GM21529 (cell line): ENCODE measurements at regions not wholly inside any gene's neighbourhood (a gene's known extent, or its start where the extent isn't known, plus 50 kb on each side); places are given as distances from the start of the nearest gene placed in this dataset.

ENCODE experiments used
- ATAC-seq: cut with Tn5 transposase; IDR thresholded peaks from one replicate; pipeline ENCODE4 v1.9.1; 2021; ENCODE audit not compliant: unreplicated experiment

DNA sequence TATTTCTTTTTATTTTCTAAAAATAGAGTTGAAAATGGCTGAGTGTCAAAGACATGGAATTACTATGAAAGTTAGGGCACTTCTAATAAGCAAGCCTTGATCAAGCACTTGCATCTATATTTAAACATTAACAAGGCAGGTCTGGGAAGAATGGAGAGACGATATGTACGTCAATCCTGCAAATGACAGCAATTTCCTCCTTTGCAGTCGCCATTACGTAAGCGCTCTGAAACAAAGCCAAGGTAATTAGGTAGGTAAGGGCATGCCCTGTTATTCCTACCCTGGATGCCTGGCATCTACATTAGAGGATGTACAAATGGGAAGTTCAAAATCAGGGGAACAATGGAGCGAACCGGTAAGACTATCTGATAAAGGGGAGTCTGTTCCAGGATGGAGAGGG lies 664.0 kb upstream of the ARGLU1 start:
- ATAC-seq: no peak

GRCh38 chr13:107223867-107224266 lies 655.9 kb upstream of the ARGLU1 start:
- ATAC-seq: no peak

- ATAC-seq: no peak
Observed at GRCh38 chr13:107222597-107222996, 654.7 kb upstream of the ARGLU1 start.

DNA sequence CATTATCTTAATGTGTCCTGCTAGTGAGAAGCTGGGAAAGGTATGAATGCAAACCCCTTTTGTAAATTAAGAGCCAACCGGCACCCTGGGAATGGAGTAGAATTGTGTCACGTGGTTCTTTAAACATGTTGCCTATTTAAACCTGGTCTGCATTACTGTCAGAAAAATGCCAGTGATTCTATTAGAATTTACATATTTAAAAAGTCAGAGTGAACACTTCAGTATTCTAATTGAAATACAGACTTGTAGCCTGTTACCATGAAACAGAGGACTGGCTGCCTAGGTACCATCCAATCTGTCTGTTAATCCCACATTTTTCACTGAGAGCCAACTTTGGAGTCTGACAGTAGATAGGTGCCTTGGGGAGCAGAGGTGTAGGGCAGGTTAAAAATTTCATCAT lies 652.3 kb upstream of the ARGLU1 start:
- ATAC-seq: no peak

GRCh38 chr13:107217251-107217650 lies 649.3 kb upstream of the ARGLU1 start:
- no peak for ATAC-seq

DNA sequence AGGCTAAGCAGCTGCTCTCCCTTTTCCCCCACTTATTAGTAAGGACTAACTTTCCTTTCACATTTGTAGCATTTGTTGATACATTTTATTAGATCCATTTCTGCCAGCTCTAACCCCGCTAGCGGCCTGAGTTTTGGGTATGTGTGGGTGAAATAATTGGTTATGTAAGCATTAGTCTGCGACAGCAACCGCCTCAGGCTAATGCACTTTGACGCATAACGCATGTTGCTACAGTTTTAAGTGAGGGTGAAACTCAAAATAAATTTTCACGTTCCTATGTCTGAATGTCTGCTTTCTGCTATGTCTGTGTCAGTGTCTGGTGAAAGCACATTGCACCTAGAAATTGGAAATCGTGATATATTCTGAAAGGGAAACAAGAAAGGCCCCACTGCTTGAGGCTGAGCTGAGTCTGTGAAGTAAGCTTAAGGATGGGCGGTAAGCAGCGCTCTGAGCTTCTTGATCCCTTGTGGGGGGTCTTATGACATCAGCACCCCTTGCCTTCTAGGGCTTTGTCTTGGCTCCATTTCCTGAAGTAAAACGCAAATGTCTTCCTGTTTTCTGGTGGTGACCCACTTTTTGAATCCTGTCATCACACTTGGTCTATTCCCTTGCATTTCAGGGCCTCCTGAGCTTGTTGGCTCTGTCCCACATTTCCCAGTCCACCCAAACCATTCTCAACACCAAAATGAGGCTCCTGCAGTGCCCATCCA lies 648.3 kb upstream of the ARGLU1 start:
- ATAC-seq: no peak

DNA sequence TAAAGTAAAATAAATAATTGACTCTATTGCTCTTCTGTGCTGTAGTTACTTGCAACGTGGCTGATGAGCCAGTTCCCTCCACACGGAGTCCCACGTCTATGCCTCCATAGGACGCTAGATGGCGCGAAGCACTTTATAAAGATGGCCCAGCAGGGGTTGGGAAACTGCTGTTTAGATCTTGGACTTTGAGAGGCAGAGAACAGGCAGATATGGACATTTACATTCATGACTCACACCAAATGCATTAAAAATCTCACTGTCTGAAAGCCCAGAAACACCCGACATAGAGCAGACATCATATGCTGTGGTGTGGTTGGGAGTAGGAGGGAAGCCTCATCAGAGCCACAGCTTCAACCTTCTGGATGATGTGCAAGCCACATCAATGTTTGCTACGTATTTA lies 643.1 kb upstream of the ARGLU1 start:
- peak; percentile 99 for ATAC-seq

GRCh38 chr13:107210723-107211030 lies 642.7 kb upstream of the ARGLU1 start:
- ATAC-seq: no peak

DNA sequence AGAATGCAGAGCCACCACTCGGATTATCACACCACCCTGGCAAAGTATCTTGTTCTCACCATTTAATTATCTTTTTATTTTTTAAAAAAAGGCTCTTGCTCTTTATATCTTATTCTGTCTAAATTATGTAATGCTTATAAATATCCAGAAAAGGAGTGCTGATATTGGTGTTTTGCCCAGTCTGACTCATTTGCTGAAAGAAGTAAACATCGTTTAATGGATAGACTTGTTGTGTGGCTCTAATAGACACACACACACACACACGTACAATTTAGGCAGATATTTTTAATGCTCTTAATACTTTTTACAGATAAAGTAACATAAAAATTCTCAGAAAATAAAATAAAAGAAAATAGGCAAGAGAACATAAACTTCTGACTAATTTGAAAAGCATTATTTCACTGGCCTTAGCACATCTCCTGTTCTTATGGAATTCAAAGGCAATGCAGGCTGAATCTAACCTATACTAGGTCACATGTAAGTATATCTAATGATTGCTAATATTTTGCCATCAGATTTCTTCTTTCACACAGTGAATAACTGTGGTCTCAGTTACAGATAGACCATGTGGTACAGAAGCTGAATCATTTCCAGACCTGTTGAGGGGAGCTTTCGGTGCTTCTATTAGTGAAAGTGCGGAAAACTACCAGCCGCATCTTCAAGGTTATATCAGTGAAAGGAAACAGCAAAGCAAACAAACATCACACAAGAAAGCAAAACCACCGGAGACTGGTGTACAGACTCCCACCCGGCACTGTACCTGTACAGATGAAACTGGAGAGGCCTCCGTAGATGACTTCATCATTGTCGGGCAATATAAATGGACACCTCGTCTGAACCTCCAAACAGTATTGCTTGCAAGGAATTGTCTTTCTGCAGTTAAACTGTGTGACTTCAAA lies 642.1 kb upstream of the ARGLU1 start:
- ATAC-seq: no peak

- ATAC-seq: no peak
Observed at GRCh38 chr13:107208889-107209288, 641.0 kb upstream of the ARGLU1 start.

DNA sequence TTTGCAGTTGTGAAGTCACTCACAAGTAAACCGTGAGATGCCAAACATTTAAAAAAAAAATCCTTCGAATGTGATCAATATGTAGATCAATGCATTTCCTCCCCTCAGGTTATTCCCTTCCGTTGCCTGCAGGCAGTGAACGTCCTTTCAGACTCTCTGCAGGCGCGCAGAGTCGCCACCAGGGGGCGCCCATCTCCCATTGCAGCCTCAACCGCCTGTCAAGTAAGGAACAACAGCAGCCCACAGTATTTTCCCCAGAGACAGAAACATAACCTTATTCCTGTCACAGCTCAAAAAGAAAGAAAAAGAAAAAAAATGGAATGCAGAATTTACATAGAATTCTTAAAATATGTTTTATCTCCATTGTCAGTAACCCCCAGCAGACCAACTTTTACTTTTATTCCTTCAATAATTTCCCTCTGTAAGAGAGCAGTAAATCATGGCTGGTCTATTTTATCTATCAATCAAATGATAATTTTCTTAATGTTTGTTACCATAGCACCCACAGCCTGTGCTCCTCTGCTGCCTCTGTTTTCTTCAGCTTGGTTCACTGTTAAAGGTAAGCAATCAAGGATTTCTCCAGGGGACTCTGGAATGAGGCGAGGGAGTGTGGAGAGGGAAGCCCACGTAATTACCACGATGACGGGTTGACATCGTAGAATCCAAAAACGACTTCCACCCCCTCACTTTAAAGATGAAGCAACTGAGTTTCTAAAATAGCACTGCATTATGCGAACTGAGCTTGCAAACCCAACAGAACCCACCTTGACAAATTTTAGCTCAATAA lies 637.6 kb upstream of the ARGLU1 start:
- peak; percentile 97 for ATAC-seq

DNA sequence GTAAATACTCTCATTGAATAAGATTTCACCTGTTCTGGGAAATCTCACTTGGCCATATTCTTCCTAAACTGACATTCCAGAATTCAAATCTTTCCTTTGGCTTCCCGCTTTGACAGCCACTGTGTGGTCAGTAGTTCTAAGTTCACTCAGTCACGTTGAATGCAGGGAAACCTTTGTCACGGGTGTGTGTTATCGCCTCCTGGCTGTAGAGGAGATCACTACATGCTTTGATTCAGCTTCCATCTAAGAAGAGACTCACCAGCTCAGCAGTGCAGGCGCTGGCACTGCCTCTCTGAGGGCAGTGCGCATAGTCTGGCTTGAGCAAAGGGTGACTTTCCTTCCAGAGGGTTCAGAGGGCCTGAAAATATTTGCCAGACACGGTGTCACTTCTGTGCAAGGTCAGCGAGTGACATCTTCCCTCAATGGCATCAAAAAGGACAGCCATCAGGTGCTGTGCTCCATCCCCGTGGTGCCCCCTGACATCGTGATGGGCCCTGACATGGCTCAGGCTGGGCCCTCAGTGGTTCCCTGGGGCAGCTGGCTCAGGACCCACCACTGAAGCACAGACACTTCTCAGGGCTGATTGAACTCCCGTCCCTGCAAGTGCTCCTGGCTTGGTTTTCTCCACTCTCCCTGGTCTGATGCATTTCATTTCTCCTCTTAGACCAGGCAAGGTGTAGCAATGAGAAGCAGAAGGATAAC lies 635.4 kb upstream of the ARGLU1 start:
- peak; percentile 54 for ATAC-seq

GRCh38 chr13:107202371-107203023 lies 634.6 kb upstream of the ARGLU1 start:
- no peak for ATAC-seq

DNA sequence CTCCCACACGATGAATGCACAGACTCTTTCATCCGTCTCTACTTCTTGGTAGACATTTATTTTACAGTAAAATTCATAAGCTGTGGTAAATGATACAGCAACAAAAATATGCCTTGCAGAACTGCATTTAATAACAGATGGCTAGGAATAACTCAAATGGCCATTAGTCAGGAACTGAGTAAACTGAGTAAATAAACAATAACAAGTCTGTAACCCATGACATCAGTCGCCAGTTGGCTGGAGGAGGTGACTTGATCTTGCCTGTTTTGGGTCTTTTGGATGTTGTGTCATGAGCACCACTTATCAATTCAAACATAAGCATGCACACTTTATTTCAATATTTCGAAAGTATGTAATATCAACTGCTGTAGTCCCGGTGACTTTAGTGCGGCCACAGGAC lies 632.6 kb upstream of the ARGLU1 start:
- ATAC-seq: no peak

GRCh38 chr13:107192289-107192688 lies 624.4 kb upstream of the ARGLU1 start:
- no peak for ATAC-seq

GRCh38 chr13:107190065-107190464 lies 622.1 kb upstream of the ARGLU1 start:
- ATAC-seq: no peak

- ATAC-seq: no peak
Observed at GRCh38 chr13:107185889-107186288, 618.0 kb upstream of the ARGLU1 start.

DNA sequence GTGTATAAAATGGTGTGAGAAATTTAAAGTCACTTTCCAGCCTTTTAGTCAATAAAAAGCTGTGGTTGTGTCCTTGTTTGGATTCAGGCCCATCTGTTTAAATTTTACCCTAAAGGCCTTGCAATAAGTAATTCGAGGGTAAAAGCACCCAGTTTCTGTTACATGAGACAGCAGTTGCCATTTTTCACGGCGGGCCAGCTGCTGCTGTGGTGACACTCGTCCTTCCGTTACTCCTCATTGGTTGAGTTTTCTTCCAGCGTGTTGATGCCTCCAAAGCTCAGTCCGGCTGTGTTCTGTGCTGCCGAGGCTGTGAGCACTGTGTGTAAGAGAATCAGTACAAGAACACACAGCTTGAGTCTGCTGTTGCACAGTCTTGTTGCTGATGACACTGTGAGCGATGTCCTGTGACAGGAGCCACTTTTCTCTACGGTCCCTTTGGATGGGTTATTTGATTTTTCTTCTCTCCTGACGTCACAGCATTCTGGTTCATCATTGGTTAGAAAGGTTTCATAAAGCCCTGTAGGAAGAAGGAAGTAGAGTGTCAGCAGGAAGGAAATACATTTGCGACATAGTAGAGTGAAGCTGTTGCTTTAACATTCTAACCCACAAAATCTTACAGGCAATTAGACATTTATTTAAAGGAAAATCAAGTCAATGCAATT lies 602.5 kb upstream of the ARGLU1 start:
- ATAC-seq: no peak

DNA sequence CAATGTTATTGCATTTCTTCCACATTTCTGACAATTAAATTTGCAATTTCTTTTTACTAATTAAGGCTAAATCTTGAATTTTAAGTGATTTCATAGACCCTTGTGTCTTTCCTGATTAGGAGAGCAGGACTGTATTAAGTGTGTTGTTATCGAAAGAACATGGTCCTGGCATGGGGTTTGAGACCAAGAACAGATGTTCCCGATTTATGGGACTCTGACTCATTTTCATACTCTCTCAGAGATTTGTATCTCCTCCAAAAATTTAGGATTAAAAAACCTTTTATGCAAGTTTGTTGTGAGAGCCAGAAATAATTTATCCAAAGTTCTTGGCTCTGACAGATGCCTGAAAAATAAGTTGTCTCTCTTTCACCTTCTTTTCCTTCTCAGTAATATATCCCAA lies 589.3 kb upstream of the ARGLU1 start:
- no peak for ATAC-seq

GRCh38 chr13:107144432-107144831 lies 576.5 kb upstream of the ARGLU1 start:
- no peak for ATAC-seq
